HG03066 (cell line): ENCODE measurements at regions not wholly inside any gene's neighbourhood (a gene's known extent, or its start where the extent isn't known, plus 50 kb on each side); places are given as distances from the start of the nearest gene placed in this dataset.
A peak's percentile ranks its signal among the peaks of the same experiment; 100 is the strongest.
"Not testable (repeated sequence)": the region's sequence is repeated elsewhere in the genome, so short reads cannot be mapped to it uniquely, and the experiment has no call there.

Experiments used
- ATAC-seq: cut with Tn5 transposase; IDR thresholded peaks from one replicate; pipeline ENCODE4 v1.9.1; 2021; ENCODE audit warnings: low read depth; ENCODE audit not compliant: unreplicated experiment

GRCh38 chr2:198928026-198928425 lies 529.7 kb downstream of the SATB2 start:
- ATAC-seq = no peak

GRCh38 chr2:198917926-198918720 lies 539.6 kb downstream of the SATB2 start:
- no peak for ATAC-seq

GRCh38 chr2:198917275-198917674 lies 540.5 kb downstream of the SATB2 start:
- ATAC-seq = no peak

DNA sequence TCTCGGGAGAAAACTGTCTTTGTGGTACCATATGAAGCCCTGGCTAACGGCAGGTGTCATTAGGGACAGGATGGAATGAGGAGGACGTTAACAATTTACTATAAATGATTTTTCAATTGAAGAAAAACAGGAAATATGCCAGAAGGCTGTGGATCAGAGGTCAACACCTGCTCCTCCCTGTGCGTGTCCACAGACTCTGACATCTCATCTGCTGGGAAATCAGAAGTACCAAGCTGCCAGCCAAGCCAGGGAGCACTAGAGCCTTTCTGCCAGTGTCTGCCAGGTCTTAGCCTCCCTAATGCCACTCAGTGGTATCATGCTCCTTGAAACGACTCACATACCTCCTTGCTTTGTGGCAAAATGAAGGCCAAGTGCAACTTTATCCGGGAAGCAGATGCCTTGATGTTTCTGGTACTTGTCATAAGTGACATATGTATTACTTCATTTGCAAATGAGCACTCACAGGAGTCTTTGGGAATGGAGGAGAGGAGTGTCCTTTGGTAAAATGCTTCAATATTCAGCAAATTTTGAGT lies 541.1 kb downstream of the SATB2 start:
- ATAC-seq = no peak

- peak; percentile 99 for ATAC-seq
These were observed 544.2 kb downstream of the SATB2 start for GRCh38 chr2:198913394-198914152.

- no peak for ATAC-seq
These were observed 548.0 kb downstream of the SATB2 start for GRCh38 chr2:198909525-198910267.

- peak; percentile 82 for ATAC-seq
These were observed 551.7 kb downstream of the SATB2 start for GRCh38 chr2:198905881-198906612.

- no peak for ATAC-seq
These were observed 555.8 kb downstream of the SATB2 start for GRCh38 chr2:198901894-198902293.

GRCh38 chr2:198900141-198900540 lies 557.6 kb downstream of the SATB2 start:
- ATAC-seq = no peak

DNA sequence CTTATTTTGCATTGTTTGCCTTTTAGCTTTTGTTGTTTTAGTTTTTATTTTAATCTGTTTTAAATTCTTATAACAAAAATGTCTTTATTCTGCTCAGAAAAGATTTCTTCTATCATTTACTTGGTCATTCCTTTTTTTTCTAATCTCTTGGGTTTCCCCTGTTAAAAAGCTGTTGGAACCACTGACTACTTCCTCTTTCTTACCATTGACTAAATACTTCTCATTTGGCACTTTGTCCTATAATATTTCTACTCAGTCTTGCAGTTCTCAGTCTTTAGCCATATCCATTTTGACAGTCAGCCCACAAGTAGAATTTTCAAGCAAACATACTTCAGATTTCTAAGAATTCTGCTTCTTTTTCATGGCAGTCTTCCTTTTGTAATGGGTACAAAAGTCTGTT lies 567.2 kb downstream of the SATB2 start:
- no peak for ATAC-seq

DNA sequence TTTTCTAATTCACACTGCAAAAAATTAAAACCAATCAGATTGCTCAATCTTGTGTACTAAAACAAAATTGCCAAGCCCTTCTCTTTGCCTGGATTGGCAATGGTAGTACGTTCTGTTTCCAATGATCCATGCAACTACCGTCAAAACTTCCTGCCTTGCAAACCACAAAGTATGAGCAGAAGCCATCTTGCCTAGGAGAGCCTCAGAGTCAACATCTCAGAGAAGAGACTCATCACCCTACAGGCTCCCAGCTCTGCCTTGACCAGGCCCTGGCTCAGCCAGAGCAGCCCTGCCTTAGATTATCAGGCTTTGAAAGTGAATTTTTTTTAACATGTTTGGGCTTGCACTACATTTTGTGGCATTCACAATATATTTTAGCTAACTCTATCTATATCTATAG lies 574.1 kb downstream of the SATB2 start:
- ATAC-seq = no peak

DNA sequence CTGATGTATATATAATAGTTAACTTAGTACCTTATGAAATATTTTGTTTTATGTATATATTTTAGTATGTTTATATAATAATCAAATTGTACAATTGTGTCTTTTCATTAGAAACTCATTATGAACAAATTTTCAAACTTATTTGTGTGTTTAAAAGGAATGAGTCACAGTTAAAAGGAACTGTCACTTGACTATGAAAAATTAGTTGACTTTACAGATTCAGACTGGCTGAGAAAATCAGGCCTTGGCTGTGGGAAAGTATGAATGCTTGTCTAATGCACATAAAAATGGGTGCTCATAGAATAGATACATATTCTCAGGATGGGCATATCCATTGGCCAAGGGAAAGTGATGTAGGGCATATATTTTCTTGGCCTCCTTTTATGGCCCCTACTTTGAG lies 576.8 kb downstream of the SATB2 start:
- ATAC-seq = no peak

DNA sequence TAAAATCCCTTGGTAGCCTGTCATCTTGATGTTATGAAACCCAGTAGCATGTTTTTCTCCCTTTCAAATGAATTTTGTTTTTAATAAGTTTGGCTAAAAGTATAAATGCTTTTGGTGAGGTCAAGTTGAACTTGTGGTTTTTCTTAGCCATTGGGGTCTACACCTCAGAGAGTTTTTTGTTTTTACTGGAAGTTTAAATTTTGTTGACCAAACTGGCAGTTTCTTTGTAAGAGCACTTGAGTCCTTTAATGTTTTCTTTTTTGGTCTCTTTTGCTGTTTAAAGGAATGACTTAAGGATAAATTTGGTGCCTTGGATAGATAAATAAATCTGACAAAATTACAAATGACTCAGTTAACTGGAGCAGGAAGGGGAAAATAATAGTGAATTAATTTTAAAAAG lies 577.3 kb downstream of the SATB2 start:
- ATAC-seq = no peak

- ATAC-seq = peak; percentile 74
These were observed 583.3 kb downstream of the SATB2 start for GRCh38 chr2:198874472-198874858.

GRCh38 chr2:198873503-198874471 lies 584.0 kb downstream of the SATB2 start:
- no peak for ATAC-seq

- ATAC-seq = no peak
These were observed 594.1 kb downstream of the SATB2 start for GRCh38 chr2:198863655-198864054.

- ATAC-seq = no peak
These were observed 596.7 kb downstream of the SATB2 start for GRCh38 chr2:198861080-198861479.

DNA sequence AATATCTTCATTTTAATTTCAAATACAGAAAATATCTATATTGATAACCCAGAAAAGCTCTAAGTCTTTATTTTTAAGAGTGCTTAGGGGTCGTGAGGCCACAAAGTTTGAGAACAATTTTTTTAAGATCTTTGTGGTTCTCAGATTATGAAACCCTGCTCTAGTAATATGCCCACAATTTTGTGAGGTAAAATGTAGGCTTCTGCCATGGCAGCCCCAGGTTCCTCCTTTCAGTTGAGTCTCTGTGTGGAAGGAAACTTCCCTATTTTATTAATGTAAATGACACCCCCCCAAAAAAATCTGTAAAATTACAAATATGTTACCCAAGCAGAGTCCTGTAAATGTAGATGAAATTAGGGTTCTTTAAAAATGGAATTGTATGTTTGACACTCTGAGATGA lies 600.5 kb downstream of the SATB2 start:
- ATAC-seq = no peak

- ATAC-seq = not testable (repeated sequence)
These were observed 602.0 kb downstream of the SATB2 start for GRCh38 chr2:198855746-198856145.
